B cell (primary cell): ENCODE measurements at regions not wholly inside any gene's neighbourhood (a gene's known extent, or its start where the extent isn't known, plus 50 kb on each side); places are given as distances from the start of the nearest gene placed in this dataset.

Experiments used
- EZH2 ChIP-seq: IDR thresholded peaks from 2 replicates; pipeline ENCODE4 v1.6.1; 2012; ENCODE audit warnings: borderline replicate concordance, low read depth, mild to moderate bottlenecking, moderate library complexity, low read length; ENCODE audit not compliant: insufficient read depth, poor library complexity, severe bottlenecking
- TF ChIP-seq, protein P1 (sequence below): fragments of 200-600 bp; IDR thresholded peaks from one replicate; pipeline ENCODE4 v1.8.0; 2022; ENCODE audit warnings: antibody characterized with exemption, mild to moderate bottlenecking

GRCh38 chr3:72678380-72678779 is 169.9 kb downstream of the SHQ1 start:
- TF ChIP-seq EZH2: no peak
- TF ChIP-seq, protein P1, sequence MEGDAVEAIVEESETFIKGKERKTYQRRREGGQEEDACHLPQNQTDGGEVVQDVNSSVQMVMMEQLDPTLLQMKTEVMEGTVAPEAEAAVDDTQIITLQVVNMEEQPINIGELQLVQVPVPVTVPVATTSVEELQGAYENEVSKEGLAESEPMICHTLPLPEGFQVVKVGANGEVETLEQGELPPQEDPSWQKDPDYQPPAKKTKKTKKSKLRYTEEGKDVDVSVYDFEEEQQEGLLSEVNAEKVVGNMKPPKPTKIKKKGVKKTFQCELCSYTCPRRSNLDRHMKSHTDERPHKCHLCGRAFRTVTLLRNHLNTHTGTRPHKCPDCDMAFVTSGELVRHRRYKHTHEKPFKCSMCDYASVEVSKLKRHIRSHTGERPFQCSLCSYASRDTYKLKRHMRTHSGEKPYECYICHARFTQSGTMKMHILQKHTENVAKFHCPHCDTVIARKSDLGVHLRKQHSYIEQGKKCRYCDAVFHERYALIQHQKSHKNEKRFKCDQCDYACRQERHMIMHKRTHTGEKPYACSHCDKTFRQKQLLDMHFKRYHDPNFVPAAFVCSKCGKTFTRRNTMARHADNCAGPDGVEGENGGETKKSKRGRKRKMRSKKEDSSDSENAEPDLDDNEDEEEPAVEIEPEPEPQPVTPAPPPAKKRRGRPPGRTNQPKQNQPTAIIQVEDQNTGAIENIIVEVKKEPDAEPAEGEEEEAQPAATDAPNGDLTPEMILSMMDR: no peak
